ENCODE measurements at regions not wholly inside any gene's neighbourhood (a gene's known extent, or its start where the extent isn't known, plus 50 kb on each side); places are given as distances from the start of the nearest gene placed in this dataset.
"Not testable (repeated sequence)": the region's sequence is repeated elsewhere in the genome, so short reads cannot be mapped to it uniquely, and the experiment has no call there.

DNA sequence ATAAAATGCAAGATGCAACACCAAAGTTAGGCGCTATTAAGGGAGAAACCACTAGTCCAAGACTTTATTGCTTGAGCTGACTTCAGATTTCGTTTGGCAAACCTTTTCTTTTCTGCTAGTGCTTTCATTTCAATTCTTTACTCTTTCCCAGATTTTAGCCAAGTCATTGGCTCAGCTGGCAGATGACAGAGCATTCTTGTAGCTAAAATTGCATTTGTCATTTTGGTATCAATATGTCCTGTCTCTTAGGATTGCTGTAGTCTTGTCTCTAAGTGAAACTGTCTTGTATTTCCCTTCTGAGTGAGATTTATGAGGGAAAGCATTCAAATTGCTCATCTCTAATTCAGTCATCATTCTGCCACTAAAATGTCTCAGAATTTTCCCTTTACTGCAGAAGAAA, 335.1 kb downstream of the METTL4 start:
- no peak for DNase-seq (ENCODE audit: low spot score)

DNA sequence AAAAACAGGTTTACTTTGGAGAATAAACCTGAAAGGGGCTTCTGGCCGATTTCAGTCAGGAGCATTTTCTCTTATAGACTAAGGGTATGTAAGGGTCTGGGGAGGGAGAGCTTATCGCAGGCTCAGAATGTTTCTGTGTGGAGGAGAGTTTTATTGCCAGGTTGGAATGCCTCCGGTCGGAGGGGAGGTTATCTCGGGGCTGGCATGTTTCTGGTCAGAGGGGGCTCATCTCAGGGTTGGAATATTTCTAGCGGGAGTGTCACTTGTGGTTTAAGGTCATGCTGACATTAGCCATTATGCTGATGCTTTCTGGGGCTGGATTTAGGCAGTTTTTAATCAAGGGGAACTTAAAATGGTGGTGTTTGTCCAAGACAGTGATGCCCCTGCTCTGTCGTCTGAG, 333.6 kb downstream of the METTL4 start:
- DNase-seq (ENCODE audit: low spot score): no peak

DNA sequence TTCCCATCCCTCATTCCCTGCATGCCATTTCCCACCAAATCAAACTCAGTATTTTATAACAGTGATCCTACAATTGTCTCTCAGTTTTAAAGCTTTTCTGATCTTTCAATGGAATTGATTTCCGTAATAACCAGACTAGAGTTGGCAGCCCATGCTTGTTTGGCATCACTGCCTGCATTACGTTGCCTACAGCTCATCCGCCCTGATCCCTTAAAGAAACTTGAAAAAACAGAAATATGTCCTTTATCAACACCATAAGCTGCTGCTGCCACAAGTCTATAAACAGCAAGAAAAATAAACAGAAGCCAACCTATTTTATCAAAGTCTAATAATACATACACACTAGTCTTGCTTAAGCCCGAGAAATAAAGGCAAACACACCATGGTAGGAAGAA, 331.0 kb downstream of the METTL4 start:
- no peak for DNase-seq (ENCODE audit: low spot score)

DNA sequence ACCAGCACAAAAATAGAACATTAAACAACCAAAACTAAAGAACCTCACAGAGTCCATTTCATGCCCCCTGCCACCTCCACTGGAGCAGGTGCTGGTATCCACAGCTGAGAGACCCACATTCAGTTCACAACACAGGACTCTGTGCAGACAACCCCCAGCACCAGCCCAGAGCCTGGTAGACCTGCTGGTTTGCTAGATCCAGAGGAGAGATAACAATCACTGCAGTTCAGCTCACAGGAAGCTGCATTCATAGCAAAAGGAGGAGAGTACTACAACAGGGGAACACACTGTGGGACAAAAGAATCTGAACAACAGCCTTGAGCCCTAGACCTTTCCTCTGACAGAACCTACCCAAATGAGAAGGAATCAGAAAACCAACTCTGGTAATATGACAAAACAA, 326.7 kb downstream of the METTL4 start:
- DNase-seq (ENCODE audit: low spot score): no peak

DNA sequence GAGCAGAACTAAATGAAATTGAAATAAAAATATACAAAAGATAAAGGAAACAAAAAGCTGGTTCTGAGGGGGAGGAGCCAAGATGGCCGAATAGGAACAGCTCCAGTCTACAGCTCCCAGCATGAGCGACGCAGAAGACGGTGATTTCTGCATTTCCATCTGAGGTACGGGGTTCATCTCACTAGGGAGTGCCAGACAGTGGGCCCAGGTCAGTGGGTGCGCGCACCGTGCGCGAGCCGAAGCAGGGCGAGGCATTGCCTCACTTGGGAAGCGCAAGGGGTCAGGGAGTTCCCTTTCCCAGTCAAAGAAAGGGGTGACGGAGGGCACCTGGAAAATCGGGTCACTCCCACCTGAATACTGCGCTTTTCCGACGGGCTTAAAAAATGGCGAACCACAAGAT, 324.2 kb downstream of the METTL4 start:
- not testable (repeated sequence) for DNase-seq (ENCODE audit: low spot score)

DNA sequence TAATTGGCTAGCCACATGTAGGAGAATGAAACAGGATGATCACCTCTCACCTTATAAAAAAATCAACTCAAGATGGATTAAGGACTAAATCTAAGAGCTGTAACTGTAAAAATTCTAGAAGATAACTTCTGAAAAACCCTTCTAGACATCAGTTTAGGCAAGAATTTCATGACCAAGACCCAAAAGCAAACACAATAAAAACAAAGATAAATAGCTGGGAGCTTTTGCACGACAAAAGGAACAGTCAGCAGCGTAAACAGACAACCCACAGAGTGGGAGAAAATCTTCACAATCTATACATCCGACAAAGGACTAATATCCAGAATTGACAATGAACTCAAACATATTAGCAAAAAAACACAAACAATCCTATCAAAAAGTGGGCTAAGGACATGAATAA, 316.3 kb downstream of the METTL4 start:
- no peak for DNase-seq (ENCODE audit: low spot score)

DNA sequence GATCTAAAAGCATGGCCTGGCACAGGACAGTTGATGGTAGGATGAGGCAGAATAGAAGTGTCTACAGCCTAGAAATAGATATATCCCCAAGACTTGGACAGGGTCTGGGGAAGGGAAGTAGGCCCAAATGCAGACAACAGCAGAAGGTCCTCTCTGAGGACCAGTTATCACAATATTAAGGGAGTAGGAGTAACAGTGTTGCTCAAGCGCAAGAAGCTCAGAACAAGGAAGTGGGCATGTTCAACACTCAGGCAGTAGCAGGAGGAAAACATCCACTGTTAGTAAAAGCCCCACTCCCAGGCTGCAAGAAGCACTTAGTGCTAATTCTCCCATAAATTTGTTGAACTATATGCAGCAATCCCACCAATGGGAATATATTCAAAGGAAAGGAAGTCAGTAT, 314.7 kb downstream of the METTL4 start:
- DNase-seq (ENCODE audit: low spot score): no peak

DNA sequence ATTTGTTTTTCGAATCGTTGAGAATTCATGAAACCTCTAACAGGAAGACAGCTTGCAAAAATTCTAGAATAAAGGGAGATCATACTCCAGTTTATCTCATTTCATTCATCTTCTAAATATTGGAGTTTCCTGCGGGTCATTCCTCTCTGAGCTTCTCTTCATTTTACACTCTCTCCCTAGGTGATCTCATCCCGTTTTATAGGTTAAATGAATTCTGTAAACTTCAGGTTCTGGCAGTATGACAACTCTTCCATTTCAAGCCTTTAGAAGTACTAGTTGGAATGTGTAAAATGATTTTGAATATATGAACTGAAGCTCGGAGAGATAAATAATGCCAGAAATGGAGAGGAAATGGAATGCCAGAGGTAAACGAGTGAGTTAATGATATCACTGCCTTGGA, 312.4 kb downstream of the METTL4 start:
- no peak for DNase-seq (ENCODE audit: low spot score)

DNA sequence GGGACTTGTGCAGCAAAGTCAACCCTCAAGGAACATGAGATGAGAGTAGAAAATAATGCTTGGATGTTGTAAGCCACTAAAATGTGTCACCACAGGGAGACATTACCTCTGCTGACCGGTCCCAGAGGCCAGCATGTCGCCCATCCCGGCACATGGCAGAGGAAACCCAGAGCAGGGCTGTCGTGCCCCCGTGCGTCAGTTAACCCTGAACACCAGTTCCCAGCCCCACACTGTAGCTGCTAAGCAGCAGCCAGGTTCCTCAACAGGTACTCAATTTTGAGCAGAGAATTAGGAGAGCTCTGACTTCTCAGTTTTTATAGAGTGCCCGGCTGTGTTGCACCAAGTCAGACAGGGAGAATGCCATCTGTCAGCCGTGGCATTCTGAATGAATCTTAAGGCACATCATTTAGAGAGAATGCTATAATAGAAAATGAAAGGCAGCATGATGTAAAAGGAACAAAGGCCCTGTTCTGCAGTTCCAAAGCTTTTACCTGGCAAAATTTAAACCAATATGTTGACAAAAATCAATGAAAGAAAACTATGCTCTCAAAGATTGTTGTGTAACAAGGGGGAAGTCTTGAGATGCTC, 307.9 kb downstream of the METTL4 start:
- no peak for DNase-seq (ENCODE audit: low spot score)

DNA sequence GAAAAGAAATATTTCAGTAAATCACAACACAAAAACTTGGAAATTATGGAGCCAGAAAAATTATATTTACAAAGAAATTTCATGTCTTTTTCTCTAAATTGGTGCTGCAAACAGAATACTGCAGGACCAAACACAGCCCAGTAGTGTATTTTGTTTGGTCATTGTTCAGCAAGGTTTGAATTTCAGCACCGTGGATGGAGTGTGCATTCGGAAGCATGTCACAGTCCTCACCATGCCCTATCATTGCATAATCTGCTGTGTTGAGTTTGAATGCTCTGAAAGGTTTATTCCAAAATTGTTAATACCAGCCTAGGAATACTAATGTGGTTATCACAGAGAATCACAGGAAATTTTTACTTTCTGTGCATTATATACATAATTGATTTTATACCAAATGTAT, 296.7 kb downstream of the METTL4 start:
- no peak for DNase-seq (ENCODE audit: low spot score)

DNA sequence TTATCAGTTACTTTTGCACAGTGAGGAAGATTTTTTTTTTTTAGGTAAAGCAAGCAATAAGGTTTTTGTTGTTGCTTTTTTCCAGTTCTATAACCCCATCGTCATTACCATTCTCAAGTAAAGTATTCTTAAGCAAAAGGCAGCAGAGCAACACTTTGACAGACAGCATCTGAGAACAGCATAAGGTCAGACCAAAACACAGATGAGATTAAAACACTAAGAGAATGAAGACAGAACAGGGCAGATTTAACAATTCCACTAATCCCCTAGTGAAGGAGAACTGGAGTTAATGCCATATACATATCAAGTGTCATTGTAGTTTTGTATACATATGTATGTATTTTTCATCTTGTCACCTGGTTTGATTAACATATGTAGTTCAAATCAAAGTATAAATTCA, 290.2 kb downstream of the METTL4 start:
- DNase-seq (ENCODE audit: low spot score): no peak

DNA sequence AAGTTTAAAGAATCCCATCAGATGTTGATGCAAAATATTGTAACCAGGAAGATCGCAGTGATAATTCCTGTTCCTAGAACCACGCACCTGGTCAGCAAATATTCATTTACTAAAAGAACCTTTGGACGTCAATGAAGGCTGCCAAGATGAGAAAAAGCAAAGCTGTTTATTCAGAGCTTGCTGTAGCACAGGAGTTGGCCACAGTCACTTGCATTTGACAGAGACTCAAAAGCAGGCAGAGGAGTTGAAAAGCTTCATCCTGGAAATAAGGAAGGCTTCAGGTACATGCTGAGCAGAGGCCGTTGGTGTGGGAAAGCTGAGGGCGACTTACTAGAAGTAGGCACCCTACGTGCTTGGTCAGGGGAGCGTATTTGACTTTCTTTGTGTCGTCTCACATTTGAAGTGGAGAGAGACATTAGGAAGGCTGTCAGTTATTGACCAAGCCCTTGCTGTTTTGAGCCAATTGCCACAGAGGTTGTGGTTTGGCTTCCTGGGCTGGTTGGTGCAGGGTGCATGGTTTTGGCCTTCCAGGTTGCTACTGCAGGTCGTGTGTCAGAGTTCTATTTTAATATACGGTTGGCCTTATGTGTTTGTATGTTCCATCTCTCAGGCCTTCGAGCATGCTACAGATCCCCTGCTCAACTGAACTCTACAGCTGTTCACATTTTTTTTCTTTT, 289.6 kb downstream of the METTL4 start:
- DNase-seq (ENCODE audit: low spot score): no peak

DNA sequence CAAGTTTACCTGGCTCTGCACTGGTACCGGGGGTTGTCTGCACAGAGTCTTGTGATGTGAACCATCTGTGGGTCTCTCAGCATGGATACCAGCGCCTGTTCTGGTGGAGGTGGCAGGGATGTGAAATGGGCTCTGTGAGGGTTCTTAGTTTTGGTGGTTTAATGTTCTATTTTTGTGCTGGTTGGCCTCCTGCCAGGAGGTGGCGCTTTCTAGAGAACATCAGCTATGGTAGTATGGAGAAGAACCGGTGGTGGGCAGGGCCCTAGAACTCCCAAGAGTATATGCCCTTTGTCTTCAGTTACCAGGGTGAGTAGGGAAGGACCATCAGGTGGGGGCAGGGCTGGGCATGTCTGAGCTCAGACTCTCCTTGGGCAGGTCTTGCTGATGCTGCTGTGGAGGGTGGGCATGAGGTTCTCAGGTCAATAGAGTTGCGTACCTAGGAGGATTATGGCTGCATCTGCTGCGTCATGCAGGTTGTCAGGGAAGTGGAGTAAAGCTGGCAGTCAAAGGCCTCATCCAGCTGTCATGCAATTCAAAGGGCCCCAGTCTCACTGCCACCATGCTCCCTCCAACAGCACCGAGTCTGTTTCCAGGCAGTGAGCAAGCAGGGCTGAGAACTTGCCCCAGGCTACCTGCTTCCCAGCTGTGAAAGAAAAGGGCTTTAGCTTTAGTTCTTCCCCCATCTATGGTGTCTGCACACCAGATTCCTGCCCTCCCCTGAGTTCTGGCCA, 278.0 kb downstream of the METTL4 start:
- no peak for DNase-seq (ENCODE audit: low spot score)

DNA sequence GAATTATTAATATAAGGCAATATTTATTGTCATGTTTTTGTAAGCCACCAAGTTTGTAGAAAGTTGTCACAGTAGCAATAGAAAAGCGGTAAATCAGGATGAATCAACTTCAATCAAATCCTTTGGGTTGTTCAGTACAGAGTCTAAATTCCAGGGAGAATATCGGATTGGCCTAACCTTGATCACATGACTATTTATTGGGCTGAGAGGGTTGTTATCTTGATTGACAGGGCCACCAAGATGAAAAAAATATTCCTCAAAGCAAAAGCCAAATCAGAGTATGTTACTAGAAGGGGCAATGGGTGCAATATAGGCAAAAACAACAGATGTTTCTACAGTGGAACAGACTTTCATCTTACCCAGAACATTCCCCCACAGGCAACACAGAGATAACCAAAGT, 270.0 kb downstream of the METTL4 start:
- DNase-seq (ENCODE audit: low spot score): no peak

DNA sequence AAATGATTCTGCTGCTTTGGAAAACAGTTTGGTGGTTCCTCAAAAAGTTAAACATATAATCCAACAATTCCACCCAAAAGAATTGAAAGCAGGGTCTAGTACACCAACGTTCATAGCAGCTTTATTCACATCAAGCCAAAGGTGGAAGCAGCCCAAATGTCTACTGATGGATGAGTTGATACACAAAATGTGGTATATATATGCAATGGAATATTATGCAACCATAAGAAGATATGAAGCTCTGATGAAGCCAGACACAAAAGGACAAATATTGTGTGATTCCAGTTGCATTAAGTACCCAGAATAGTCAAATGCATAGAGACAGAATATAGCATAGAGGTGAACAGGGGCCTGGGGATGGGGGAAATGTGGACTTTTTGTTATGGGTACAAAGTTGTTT, 269.3 kb downstream of the METTL4 start:
- DNase-seq (ENCODE audit: low spot score): no peak

DNA sequence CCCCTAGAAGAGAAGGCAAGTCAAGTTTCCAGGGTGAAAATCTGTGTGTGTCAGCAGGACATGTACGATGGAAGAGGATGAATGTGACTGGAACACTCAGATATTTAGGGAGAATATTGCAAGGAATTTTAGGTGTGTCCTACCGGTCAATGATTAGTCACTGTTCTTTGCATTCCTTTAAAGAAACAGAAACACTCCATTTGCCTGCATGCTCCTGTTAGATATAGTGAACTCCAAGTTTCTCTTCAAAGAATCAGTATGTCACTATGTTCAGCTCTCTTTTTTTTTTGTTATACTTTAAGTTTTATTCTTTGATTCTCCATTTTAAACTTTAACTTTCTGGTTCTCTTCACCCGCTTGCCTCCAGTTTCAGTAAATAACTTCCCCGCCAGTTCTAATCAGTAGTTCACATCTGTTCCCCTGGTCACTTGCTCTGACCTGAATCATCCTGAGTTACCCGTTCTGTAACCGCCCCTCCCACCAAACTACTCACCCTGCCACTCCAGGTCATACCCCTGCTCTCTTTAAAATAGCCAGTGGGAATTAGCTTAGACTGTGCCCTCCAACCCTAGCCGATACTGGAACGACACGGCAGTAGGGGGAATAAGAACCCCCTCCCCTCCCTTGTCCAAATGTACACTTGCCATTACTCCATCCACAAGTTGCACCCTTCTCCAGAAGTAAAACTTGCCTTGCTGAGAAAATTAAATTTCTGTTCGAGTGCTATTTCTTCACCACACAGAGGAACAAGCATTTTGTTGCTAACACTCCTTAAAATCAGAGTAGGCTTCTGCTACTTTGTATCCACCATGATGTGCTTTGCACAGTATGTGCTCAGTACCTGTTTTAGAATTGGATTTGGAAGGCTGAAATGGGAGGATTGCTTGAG, 268.4 kb downstream of the METTL4 start:
- DNase-seq (ENCODE audit: low spot score): no peak

DNA sequence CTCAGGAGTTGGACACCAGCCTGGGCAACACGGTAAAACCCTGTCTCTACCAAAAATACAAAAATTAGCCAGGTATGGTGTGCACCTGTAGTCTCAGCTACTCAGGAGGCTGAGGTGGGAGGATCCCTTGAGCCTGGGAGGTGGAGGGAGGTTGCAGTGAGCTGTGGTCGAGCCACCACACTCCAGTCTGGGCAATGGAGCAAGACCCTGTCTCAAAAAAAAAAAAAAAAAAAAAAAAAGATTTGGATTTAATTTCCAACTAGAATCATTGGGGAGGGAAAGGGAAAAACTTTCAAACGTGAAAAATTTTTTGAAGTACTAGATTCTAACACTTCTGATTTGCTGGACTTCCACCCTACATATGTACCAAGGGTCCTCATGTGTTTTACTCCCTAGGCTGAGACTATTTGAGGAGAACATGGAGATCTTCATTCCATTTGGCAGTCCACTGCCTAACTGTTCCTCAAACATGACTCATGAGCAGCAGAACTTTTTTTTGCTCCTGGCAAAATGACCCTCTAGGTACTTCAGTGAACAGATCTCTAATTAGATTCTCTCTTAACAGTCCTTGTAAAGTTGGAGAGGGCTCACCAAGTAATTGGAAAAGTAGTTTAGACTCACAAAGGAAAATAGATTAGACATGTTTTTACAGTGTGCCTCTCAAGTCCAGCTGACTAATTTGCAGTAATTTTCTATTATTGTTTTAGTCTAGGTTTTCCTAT, 267.6 kb downstream of the METTL4 start:
- no peak for DNase-seq (ENCODE audit: low spot score)

DNA sequence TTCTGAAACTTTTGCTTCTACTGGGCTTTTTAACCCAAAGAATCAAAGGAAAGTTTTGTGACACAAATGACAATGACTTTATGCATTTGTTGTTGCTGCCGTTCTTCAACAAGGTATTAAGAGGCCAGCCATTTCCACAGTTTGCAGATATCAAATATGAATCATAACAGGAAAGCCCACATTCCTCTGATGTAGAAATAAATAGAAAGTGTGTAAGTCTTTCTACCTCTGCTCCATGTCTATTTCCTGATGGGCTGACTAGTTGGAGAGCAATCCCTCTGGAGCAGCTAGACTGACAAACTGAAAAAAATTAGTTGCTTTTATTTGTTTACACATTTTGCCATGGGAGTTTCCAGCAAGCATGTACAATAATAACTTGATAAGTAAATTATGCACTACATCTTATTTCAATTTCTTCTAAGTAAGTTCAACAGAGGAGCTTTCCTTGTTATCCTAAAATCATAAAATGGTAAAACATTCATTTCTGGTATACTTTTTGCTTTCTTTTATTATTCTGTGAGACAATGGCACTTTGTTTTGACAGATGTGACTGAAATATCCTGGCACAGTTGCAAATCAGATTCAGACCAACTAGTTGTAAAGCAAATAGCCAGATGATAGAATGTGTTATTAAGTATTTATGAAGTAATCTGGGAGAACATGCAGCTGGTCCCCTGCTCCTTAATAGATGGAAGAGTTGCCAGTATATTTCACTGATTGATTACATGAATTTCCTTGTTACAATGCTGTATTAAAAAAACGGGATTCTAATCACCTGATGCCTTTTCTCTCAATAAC, 266.7 kb downstream of the METTL4 start:
- no peak for DNase-seq (ENCODE audit: low spot score)

DNA sequence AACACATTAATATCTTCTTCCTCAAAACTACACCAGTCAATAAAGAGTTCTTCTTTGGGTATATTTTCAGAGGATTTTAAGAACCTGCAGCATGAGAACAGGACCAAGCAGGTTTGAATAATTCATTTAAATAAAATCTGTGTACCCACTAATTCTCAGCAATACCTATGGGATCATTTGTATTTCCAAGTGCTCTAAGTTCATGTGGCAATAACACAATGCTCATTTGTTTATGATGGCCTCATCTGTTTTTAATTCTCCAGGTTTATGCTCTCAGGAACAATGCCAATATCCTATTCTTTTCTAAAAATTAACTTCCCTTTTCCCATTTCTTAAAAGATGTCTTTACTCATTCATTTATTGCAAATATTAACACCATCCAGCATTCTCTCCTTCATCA, 264.7 kb downstream of the METTL4 start:
- no peak for DNase-seq (ENCODE audit: low spot score)

DNA sequence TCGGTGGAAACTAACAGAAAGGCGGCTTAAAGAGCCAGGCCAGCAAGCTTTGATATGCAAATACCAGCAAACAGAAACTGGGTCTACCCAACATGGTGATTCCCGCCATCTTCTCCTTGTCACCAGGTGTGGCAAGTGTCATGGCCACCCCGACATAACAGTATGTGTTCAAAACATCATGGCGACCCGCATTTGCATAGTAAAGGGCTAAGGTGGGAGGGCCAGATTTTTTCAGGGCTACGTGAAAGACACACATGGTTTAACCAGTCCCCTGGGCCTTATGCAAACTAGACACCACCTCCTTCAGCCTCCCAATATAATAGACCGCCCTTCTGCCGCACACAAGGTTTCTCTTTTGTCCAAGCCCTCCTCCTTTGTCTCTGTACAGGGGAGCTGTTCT, 260.4 kb downstream of the METTL4 start:
- no peak for DNase-seq (ENCODE audit: low spot score)

DNA sequence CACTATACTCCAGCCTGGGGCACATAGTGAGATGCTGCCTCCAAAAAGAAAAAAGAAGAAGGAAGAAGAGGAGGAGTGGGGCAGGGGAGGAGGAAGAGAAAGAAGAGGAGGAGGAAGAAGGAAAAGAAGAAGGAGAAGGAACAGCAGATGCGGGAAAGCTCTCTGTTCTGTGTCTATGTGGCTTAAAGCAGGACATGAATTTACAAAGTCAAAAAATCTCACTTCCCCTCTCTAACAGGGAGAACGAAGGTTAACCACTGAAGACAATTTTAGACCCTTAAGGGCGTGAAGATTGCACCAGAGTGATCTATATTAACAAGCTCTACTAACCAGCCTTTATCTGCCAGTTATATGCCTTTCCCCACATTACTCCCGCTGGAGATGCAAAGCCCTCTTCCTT, 258.9 kb downstream of the METTL4 start:
- DNase-seq (ENCODE audit: low spot score): no peak
